D721Med (cell line): ENCODE measurements at regions not wholly inside any gene's neighbourhood (a gene's known extent, or its start where the extent isn't known, plus 50 kb on each side); places are given as distances from the start of the nearest gene placed in this dataset.

ENCODE experiments used
- DNase-seq: peaks from one replicate; pipeline ENCODE4 v3.0.0; 2011; ENCODE audit warnings: low spot score; ENCODE audit not compliant: insufficient read length
- FAIRE-seq: peaks from 2 replicates; lab custom pipeline; 2011; peaks lifted over from hg19 to GRCh38; lab: Jason Lieb, UNC
- CTCF ChIP-seq: IDR thresholded peaks from 2 replicates; pipeline ENCODE4 v1.5.1; 2012; ENCODE audit warnings: mild to moderate bottlenecking, control low read depth; ENCODE audit not compliant: insufficient read depth; ENCODE audit errors: missing control alignments

DNA sequence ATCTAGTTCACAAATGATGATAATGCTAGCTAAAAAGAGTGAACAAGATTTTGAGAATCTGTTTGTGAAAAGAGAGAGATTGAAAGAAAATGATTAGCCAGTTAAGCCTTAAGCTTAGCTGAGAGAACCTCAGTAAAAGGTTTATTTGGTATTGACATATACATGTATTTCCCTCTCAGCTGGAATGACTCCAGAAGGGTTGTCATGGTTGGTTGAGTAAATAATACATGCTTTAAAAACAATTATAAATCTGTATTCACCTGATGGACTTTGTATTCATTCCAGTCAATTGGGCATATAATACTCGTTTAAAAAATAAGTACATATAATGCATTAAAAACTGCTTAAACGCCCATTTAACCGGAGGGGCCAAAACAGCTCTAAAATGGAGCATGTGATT is 181.4 kb downstream of the GRB14 start:
- no peak for FAIRE-seq
- DNase-seq: no peak
- no peak for TF ChIP-seq CTCF

GRCh38 chr2:164439235-164439634 is 182.0 kb downstream of the GRB14 start:
- TF ChIP-seq CTCF: no peak
- FAIRE-seq: no peak

DNA sequence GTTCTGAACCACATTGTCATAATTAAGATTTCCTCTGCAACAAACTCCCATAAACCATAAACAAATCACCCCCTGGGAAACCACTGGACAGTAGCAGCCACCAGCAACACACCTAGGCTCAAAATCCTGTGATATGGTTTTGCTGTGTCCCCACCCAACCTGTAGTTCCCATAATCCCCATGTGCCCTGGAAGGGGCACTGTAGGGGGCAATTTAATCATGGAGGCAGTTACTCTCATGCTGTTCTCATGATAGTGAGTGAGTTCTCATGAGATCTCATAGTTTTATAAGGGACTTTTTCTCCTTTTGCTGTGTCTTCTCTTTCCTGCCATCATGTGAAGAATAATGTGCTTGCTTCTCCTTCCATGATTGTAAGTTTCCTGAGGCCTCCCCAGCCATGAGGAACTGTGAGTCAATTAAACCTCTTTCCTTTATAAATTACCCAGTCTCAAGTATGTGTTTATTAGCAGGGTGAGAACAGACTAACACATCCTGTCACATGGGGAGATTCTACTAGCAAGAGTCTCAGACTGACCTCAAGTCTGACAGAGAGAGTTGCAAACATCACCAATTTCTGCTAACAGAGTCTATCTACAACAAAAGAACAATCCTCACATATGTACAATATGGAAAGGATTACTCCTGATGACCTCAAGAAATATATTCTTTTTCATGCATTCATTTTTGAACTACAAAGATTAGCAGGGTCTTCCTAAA is 182.6 kb downstream of the GRB14 start:
- DNase-seq (no peak), FAIRE-seq (no peak)
- TF ChIP-seq CTCF: no peak

More at GRCh38 chr2:164439235-164439634, 182.0 kb downstream of the GRB14 start:
- DNase-seq: no peak

GRCh38 chr2:164436131-164436530 is 185.2 kb downstream of the GRB14 start:
- DNase-seq (no peak), FAIRE-seq (no peak)
- TF ChIP-seq CTCF: no peak

DNA sequence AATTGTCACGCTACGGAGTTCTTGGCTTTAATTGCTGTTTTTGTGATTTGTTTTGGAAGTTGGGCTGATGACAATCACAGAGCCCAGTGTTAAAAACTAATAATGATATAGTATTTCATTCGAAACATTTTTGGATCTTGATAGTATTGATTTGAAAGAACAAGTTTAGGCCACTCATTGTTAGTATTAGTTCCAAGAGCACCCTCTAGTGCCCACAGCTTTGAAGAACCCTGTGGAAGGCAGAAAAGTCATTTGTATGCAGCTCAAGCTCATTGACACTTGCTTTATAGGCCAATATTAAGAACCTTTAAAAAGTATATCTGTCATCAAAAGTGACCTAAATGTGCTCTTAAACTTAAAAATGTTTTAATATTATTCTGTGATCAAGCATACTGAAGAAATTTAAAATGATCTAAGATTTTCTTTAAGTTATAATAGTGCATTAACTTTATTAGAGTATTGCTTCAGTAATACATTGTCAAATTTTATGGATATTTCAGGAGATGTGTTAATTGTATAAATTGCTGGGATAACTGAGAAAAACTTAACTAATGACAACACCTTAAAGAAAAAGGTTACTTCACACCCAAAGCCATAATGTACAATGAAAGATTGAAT is 191.0 kb downstream of the GRB14 start:
- DNase-seq: no peak
- FAIRE-seq: peak; percentile 74
- TF ChIP-seq CTCF: peak; percentile 83

GRCh38 chr2:164429354-164429753 is 191.9 kb downstream of the GRB14 start:
- FAIRE-seq (no peak), DNase-seq (no peak)
- no peak for TF ChIP-seq CTCF

DNA sequence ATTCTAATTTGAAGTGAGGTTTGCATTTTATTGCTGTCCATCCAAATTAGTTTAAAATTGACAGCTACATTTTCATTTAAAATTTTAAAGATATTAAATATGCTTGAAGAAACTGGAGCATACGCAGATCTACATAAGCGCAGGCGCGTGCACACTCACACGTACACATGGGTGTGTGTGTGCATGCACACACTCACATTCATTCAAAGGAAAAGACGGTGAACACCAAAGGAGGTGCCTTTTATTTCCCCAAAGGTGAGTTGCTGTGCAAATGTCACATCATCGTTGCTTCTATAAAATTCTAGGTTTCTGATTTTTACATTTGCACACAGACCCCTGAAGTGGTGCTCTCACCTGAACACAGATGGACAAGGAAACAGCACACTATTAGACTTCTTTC is 194.2 kb downstream of the GRB14 start:
- TF ChIP-seq CTCF: no peak
- no peak for FAIRE-seq
- no peak for DNase-seq
